ENCODE measurements at regions not wholly inside any gene's neighbourhood (a gene's known extent, or its start where the extent isn't known, plus 50 kb on each side); places are given as distances from the start of the nearest gene placed in this dataset.
"Not testable (repeated sequence)": the region's sequence is repeated elsewhere in the genome, so short reads cannot be mapped to it uniquely, and the experiment has no call there.

DNA sequence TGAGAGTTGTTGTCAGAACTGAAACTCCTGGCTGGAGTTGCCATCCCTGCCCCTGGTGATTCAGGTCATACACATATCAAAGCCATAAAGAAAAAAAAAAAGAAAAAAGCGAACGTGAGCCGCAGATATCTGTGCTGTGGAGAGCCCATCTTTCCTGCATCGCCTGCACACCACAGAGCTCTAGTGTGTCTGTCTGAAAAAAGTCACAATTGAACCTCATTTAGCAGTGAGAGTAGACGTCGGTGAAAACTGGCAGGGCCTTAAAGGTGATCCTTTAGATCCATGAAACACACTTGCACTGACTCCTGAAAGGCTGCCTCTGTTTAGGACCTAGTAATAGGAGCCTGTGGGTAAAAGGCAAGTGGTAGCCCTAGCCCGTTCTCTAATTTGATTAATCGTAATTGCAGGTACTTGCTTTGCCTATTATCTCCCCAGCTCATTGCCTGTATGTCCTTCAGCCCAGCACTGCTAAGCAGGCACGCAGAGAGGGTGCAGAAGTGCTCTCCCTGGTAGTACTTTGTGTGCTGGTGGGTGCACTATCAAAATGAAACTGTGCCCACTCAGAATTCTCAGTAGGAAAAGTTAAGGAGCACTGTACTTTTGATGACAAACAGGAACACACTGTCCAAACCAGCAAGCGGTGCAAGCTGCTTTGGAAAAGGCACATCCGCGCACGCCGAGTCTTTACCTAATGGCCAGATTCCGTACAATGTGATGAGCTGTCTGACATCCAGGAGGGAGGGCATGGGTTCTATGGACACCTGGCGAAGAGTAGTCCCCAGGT lies 103.5 kb upstream of the ASB18 start:
- H3K27ac ChIP-seq: no peak overlapping the region
- no peak overlapping the region for H3K4me3 ChIP-seq
- H4K20me1 ChIP-seq: peaks cover 8% of the 10 kb centered on the region; the same call in 1 of the 2 replicates
- no peak overlapping the region for H3K4me2 ChIP-seq
- H3K9me3 ChIP-seq: no peaks in the 10 kb centered on the region
- H3K36me3 ChIP-seq: no peaks in the 10 kb centered on the region
- TF ChIP-seq Cebpa-rat (IDR thresholded peaks at IDR 0.05): no peak
- peaks cover 14% of the 10 kb centered on the region; the same call in 1 of the 2 replicates for H3K27me3 ChIP-seq
- no peak overlapping the region for H3K9ac ChIP-seq
- H3K4me1 ChIP-seq: peaks cover 20% of the 10 kb centered on the region

DNA sequence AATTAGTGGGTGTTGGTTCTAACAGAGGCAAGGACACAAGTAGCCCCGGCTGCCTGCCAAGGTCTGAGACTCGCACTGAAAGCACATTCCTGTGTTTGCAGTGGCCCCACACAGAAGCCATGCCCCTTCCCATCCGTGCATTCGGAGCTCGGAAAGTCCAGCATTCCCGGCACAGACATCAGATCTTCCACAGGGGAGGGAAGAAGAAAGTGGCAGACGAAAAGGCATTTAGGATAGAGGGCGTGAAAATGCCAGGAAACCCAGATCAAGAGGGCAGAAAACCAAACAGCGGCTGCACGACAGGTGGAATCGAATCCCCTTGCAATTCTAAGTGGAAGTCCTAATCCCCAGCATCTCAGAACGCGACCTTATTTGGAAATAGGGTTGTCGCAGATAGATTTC lies 105.5 kb upstream of the ASB18 start:
- no peak for TF ChIP-seq Cebpa-rat (IDR thresholded peaks at IDR 0.05)
- peaks cover 14% of the 10 kb centered on the region; the same call in 1 of the 2 replicates for H3K27me3 ChIP-seq
- H3K27ac ChIP-seq: no peak overlapping the region
- no peaks in the 10 kb centered on the region; the same call in 1 of the 2 replicates for H3K9me3 ChIP-seq
- H3K4me1 ChIP-seq: peaks cover 20% of the 10 kb centered on the region
- H3K4me2 ChIP-seq: no peak overlapping the region
- no peak overlapping the region for H3K4me3 ChIP-seq
- no peaks in the 10 kb centered on the region for H3K36me3 ChIP-seq
- H4K20me1 ChIP-seq: peaks cover 8% of the 10 kb centered on the region; the same call in 1 of the 2 replicates
- H3K9ac ChIP-seq: no peak overlapping the region

DNA sequence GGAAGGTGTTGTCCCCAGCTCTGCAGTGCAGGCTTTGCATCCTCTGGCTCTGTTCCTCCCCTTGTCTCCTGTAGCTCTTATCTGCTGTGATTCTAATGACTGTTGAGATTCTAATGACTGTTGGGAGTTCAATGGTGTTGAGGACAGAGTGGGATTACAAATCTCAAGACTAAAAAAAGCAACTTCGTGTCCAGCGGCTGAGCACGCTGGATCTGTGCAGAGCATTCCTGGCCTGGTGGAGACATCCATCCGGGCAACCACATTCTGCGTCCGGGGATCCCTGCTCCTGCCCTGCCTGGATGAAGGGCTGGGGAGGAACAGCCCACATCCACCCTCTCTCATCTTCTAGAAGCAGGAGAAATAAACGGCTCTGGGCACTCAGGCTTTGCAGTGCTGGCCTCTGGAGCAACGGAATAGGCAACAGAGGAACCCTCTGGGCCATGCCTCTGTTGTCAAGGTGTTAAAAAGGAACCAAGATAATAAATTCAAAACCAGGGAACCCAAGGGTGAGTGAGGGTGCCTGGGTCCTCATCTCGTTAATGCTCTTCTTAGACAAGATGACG lies 106.7 kb upstream of the ASB18 start:
- Histone ChIP-seq H3K4me2 (no peak overlapping the region), H3K27ac (no peak overlapping the region), H3K9ac (no peak overlapping the region), H3K9me3 (no peaks in the 10 kb centered on the region; the same call in 1 of the 2 replicates), H3K36me3 (no peaks in the 10 kb centered on the region), H3K4me3 (no peak overlapping the region), H3K27me3 (peaks cover 3% of the 10 kb centered on the region; the same call in 1 of the 2 replicates), H4K20me1 (peaks cover 4% of the 10 kb centered on the region; the same call in 1 of the 2 replicates), H3K4me1 (peaks cover 25% of the 10 kb centered on the region)
- TF ChIP-seq Cebpa-rat (IDR thresholded peaks at IDR 0.05): no peak

DNA sequence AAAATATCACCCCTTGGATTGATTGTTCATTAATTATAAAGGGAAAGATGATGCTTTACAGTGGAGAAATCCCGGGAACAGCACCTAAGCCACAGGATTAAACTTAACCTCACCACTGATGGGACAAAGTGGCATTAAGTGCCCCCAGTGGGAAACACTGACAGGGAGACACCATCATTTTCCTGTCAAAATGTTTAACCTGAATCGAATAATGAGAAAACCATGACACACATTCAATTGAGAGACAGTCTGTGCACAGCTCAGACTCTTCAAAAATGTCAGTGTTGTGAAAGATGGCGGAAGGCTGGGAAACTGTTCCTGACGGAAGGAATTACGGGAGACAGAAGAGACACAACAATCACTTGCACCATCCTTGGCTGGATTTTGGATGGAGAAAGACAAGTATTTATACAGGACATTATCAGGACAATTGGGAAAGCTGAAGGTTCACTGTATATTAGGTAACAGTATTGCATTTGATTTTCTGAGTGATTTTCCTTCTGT lies 111.8 kb upstream of the ASB18 start:
- Histone ChIP-seq H4K20me1 (no peaks in the 10 kb centered on the region), H3K4me2 (no peak overlapping the region), H3K27ac (no peak overlapping the region), H3K27me3 (no peaks in the 10 kb centered on the region), H3K9ac (no peak overlapping the region), H3K36me3 (no peaks in the 10 kb centered on the region), H3K9me3 (no peaks in the 10 kb centered on the region; the same call in 1 of the 2 replicates), H3K4me1 (peaks cover 17% of the 10 kb centered on the region), H3K4me3 (no peak overlapping the region)
- no peak for TF ChIP-seq Cebpa-rat (IDR thresholded peaks at IDR 0.05)

DNA sequence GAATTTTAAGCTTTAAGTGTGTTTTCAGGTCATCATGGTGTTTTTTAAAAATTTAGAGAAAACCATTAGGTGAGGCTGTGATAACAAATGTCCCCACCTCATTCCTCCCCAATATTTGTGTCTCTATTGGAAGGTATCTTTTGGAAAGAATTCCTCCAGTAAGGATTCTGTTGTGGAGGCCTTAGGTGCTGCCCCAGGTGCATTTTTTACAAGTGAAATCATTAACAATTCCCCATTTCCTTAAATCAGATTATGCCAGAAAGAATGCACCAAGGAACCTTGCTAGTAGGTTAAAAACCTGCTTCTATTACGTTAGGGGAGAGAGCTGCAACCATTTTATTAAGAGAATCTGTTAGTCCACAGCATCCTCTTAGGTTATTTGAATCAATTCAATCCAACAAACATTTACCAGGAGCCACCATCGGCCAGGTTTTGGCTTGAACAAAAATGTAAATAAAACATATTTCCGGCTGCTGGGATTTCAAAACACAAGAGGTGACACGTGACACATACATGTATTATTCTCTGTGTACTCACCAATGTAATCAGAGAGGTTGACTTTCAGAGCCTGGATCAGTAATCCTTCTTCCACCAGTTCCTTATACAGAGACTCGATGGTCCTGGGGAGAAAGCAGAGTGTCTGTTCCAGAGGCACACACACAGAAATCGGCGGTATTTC lies 112.5 kb upstream of the ASB18 start:
- Histone ChIP-seq H3K4me2 (no peak overlapping the region), H3K36me3 (no peaks in the 10 kb centered on the region), H3K9me3 (no peaks in the 10 kb centered on the region; the same call in 1 of the 2 replicates), H4K20me1 (no peaks in the 10 kb centered on the region), H3K4me1 (peaks cover 17% of the 10 kb centered on the region), H3K27ac (no peak overlapping the region), H3K4me3 (no peak overlapping the region), H3K9ac (no peak overlapping the region), H3K27me3 (no peaks in the 10 kb centered on the region)
- TF ChIP-seq Cebpa-rat (IDR thresholded peaks at IDR 0.05): no peak

DNA sequence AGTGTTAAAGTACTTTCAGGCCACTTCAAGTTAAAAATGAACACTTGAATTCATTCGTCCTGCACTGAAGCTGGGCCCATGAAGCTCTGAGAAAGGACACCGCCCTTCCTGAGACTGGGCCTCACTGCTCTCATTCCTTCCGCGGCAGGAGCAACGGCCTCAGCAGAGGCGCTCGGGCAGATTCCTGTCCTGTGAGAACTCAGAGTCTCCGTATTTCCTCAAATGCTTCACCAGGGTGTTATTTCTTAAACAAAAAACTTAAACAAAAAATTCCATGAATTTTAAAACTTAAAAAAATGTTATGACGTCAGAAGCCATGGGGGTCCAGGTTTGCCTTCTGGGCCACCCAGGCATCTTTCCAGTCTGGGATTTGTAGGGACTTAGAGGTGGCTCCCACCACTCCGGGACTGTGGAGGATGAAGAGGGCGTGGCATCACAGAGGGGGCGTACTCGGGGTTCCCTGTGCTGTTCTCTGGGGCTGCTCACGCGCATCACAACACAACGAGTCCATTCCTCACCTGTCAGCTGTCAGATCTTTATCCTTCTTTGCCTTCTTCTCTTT lies 115.9 kb upstream of the ASB18 start:
- no peaks in the 10 kb centered on the region for H3K9me3 ChIP-seq
- no peak overlapping the region for H3K27ac ChIP-seq
- H3K36me3 ChIP-seq: no peaks in the 10 kb centered on the region
- H4K20me1 ChIP-seq: no peaks in the 10 kb centered on the region
- no peak overlapping the region for H3K4me3 ChIP-seq
- H3K4me1 ChIP-seq: peaks cover 13% of the 10 kb centered on the region
- H3K9ac ChIP-seq: no peak overlapping the region
- no peak for TF ChIP-seq Cebpa-rat (IDR thresholded peaks at IDR 0.05)
- no peaks in the 10 kb centered on the region for H3K27me3 ChIP-seq
- no peak overlapping the region for H3K4me2 ChIP-seq

DNA sequence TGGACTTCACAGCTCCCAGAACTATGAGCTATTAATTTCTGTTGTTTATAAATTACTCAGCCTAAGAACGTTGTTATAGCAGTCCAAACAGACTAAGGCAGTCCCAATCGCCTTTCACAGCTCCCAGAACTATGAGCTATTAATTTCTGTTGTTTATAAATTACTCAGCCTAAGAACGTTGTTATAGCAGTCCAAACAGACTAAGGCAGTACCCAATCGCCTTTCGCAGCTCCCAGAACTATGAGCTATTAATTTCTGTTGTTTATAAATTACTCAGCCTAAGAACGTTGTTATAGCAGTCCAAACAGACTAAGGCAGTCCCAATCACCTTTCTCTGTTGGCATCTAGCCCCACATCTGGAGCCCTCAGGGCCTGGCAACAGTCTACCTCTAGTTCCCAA lies 117.0 kb upstream of the ASB18 start:
- H3K4me1 ChIP-seq, H3K36me3 ChIP-seq, H3K27me3 ChIP-seq, H3K4me2 ChIP-seq, H3K4me3 ChIP-seq, H4K20me1 ChIP-seq, H3K9me3 ChIP-seq, H3K27ac ChIP-seq, H3K9ac ChIP-seq: not testable (repeated sequence)

DNA sequence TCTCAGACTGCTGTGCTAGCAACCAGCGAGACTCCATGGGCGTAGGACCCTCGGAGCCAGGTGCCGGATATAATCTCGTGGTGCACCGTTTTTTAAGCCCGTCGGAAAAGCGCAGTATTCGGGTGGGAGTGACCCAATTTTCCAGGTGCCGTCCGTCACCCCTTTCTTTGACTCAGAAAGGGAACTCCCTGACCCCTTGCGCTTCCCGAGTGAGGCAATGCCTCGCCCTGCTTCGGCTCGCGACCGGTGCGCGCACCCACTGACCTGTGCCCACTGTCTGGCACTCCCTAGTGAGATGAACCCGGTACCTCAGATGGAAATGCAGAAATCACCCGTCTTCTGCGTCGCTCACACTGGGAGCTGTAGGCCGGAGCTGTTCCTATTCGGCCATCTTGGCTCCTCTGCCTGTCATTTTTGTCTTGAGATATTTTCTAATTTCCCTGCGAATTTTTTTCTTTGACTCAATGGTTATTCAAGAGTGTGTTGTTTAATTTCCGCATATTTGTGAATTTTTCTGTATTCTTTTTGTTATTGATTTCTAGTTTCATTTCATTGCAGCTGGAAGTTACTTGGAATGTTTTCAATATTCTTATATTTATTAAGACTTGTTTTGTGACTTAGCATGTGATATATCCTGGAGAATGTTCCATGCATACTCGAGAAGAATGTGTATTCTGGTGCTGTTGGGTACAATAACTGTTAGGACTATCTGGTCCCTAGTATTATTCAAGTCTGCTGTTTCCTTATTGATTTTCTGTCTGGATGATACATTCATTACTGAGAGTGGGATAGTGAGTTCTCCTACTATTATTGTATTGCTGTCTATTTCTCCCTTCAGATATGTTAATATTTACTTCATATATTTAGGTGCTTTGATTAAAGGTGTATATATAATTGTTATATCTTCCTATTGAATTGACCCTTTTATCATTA lies 125.3 kb upstream of the ASB18 start:
- H3K9me3 ChIP-seq, H3K36me3 ChIP-seq, H3K4me2 ChIP-seq, H3K4me1 ChIP-seq, H3K9ac ChIP-seq, H4K20me1 ChIP-seq, H3K4me3 ChIP-seq, H3K27me3 ChIP-seq, H3K27ac ChIP-seq: not testable (repeated sequence)

DNA sequence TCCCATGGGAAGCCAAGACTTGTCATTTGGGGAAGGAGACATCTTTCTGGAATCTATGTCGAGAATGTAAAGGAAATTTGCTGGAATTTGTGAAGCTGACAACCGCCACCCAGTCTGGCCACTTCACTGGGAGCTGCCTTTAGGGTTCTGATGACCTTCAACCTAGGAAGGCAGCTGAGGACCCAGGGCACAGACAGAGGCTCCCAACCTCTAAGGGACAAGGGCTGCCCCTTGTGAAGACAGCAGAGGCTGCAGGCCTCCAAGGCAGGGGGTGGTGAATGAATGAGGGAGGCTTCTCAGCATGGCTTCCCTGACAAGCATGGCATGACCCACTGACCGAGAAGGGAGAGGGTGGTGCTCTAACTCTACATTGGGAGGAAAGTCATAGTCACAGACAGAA lies 128.9 kb upstream of the ASB18 start:
- Histone ChIP-seq H3K9me3 (no peaks in the 10 kb centered on the region), H3K9ac (no peak overlapping the region), H3K27ac (no peak overlapping the region), H3K4me1 (peaks cover 7% of the 10 kb centered on the region), H3K36me3 (no peaks in the 10 kb centered on the region), H3K27me3 (no peaks in the 10 kb centered on the region), H4K20me1 (no peaks in the 10 kb centered on the region), H3K4me3 (no peak overlapping the region), H3K4me2 (peak overlapping the region; percentile 32; the same call in 1 of the 2 replicates)
- TF ChIP-seq Cebpa-rat (IDR thresholded peaks at IDR 0.05): no peak

Data from BLaER1 (cell line).